SU-DHL-6 (cell line): ENCODE measurements at regions not wholly inside any gene's neighbourhood (a gene's known extent, or its start where the extent isn't known, plus 50 kb on each side); places are given as distances from the start of the nearest gene placed in this dataset.

Experiments used
- EZH2phosphoT487 ChIP-seq: fragments of 200-600 bp; sonication (generic), shearing (Covaris generic); conservative IDR thresholded peaks from 2 replicates; pipeline ENCODE4 v1.6.1; 2018; ENCODE audit warnings: mild to moderate bottlenecking, antibody characterized with exemption, low read length, moderate library complexity, mixed read lengths
- TF ChIP-seq, protein P1 (sequence below): fragments of 200-600 bp; sonication (generic); IDR thresholded peaks from one replicate; pipeline ENCODE4 v1.5.1; 2017; ENCODE audit warnings: antibody characterized with exemption, mild to moderate bottlenecking, low read length, moderate library complexity; ENCODE audit not compliant: insufficient read depth, poor library complexity, severe bottlenecking

- TF ChIP-seq, protein P1, sequence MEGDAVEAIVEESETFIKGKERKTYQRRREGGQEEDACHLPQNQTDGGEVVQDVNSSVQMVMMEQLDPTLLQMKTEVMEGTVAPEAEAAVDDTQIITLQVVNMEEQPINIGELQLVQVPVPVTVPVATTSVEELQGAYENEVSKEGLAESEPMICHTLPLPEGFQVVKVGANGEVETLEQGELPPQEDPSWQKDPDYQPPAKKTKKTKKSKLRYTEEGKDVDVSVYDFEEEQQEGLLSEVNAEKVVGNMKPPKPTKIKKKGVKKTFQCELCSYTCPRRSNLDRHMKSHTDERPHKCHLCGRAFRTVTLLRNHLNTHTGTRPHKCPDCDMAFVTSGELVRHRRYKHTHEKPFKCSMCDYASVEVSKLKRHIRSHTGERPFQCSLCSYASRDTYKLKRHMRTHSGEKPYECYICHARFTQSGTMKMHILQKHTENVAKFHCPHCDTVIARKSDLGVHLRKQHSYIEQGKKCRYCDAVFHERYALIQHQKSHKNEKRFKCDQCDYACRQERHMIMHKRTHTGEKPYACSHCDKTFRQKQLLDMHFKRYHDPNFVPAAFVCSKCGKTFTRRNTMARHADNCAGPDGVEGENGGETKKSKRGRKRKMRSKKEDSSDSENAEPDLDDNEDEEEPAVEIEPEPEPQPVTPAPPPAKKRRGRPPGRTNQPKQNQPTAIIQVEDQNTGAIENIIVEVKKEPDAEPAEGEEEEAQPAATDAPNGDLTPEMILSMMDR, result no peak
- no peak for TF ChIP-seq EZH2phosphoT487
These were observed 226.6 kb upstream of the TENM4 start for GRCh38 chr11:79667380-79667779.
